Naive thymus-derived CD8-positive, alpha-beta T cell (primary cell): ENCODE measurements at regions not wholly inside any gene's neighbourhood (a gene's known extent, or its start where the extent isn't known, plus 50 kb on each side); places are given as distances from the start of the nearest gene placed in this dataset.
"Not testable (repeated sequence)": the region's sequence is repeated elsewhere in the genome, so short reads cannot be mapped to it uniquely, and the experiment has no call there.

Experiments used
- ATAC-seq, 2 donors: fragments of 150-1000 bp; cut with Tn5 transposase in 1 of 2; sonication (Bioruptor Pico), chemical (Tn5 transposase) in 1 of 2; 1 replicate in 1 of 2; 2 replicates in 1 of 2; pipeline ENCODE4 v1.10.0; 2021; ENCODE audit warnings: mild to moderate bottlenecking in 2 of 2, moderate library complexity in 2 of 2
- POLR2A ChIA-PET: fragments of 350-600 bp; sonication (Branson Sonifier 250); formaldehyde crosslinking; loops from one replicate; lab custom pipeline; 2021; ENCODE audit warnings: antibody characterized with exemption; lab: Charles Lee
- DNase-seq, 10 donors: peaks; one replicate each; pipeline versions ENCODE4 v3.0.0 to v3.0.0-alpha.2; 2020 to 2022
- H3K27ac Mint-ChIP-seq, 10 donors: one replicate each; pipeline ENCODE4 v1.8.0; 2020 to 2022; ENCODE audit warnings: mild to moderate bottlenecking in 10 of 10, mixed read lengths in 10 of 10, moderate library complexity in 4 of 10, inconsistent platforms in 1 of 10
- H3K27me3 Mint-ChIP-seq, 5 donors: one replicate each; pipeline ENCODE4 v1.8.0; 2021 to 2022; ENCODE audit warnings: mixed read lengths in 5 of 5
- H3K36me3 Mint-ChIP-seq, 3 donors: one replicate each; pipeline ENCODE4 v1.8.0; 2020 to 2022; ENCODE audit warnings: mixed read lengths in 3 of 3, mild to moderate bottlenecking in 2 of 3, inconsistent platforms in 1 of 3
- H3K4me1 Mint-ChIP-seq, 4 donors: one replicate each; pipeline ENCODE4 v1.8.0; 2021 to 2022; ENCODE audit warnings: mixed read lengths in 4 of 4
- H3K4me3 Mint-ChIP-seq, 10 donors: one replicate each; pipeline ENCODE4 v1.8.0; 2020 to 2022; ENCODE audit warnings: mild to moderate bottlenecking in 10 of 10, mixed read lengths in 10 of 10, moderate library complexity in 6 of 10, inconsistent platforms in 1 of 10
- H3K9me3 Mint-ChIP-seq, 9 donors: one replicate each; pipeline ENCODE4 v1.8.0; 2020 to 2022; ENCODE audit warnings: mixed read lengths in 9 of 9, mild to moderate bottlenecking in 3 of 9, inconsistent platforms in 1 of 9, moderate library complexity in 1 of 9

GRCh38 chr10:2519139-2519538 lies 548.2 kb upstream of the PFKP start:
- Mint-ChIP-seq H3K27ac (no peak overlapping the region), H3K4me3 (no peak overlapping the region), H3K4me1 (no peaks in the 10 kb centered on the region), H3K27me3 (peaks cover 0 to 5% (median 0%) of the 10 kb centered on the region in 5 donors), H3K36me3 (no peaks in the 10 kb centered on the region), H3K9me3 (peaks cover 0 to 14% (median 0%) of the 10 kb centered on the region in 9 donors)
- DNase-seq, result no peak
- no peak for ATAC-seq
- POLR2A ChIA-PET, result no interaction called here

GRCh38 chr10:2509081-2509531 lies 558.2 kb upstream of the PFKP start:
- POLR2A ChIA-PET, result no interaction called here
- Mint-ChIP-seq H3K4me3 (no peak overlapping the region), H3K27ac (no peak overlapping the region), H3K4me1 (no peaks in the 10 kb centered on the region), H3K27me3 (peaks cover 2 to 21% (median 4%) of the 10 kb centered on the region in 5 donors), H3K9me3 (peaks cover 0 to 10% (median 2%) of the 10 kb centered on the region in 9 donors), H3K36me3 (no peaks in the 10 kb centered on the region)
- ATAC-seq (no peak), DNase-seq (no peak)

DNA sequence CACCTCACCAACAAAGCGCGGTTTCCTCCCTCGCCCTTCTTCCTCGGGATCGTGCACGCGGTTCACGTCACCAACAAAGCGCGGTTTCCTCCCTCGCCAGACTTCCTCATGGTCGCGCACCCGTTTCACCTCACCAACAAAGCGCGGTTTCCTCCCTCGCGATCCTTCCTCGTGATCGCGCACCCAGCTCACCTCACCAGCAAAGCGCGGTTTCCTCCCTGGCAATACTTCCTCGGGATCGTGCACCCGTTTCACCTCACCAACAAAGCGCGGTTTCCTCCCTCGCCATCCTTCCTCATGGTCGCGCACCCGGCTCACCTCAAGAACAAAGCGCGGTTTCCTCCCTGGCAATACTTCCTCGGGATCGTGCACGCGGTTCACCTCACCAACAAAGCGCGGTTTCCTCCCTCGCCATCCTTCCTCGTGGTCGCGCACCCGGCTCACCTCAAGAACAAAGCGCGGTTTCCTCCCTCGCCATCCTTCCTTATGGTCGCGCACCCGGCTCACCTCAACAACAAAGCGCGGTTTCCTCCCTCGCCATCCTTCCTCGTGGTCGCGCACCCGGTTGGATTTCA lies 565.9 kb upstream of the PFKP start:
- peaks cover 0 to 13% (median 7%) of the 10 kb centered on the region in 4 donors for H3K4me1 Mint-ChIP-seq

DNA sequence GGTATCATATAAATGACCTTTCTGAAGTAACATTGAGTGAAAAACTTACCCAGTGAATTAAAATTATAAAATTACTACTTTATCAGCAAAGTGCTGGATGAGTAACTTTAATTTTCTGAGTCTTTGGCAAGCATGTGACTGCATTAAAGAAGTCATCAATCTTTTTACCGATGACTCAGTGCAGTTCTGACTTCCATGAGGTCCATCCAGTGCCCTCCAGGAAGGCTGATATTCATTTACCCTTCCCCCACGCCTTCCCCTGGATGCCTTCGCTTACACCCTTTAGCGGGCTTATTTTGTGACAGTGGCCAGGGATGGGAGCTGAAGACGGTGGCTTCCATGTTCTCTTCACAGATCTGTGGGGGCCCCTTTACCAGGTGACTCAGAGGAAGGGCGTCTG lies 572.9 kb upstream of the PFKP start:
- peaks cover 0 to 10% (median 7%) of the 10 kb centered on the region in 9 donors for H3K9me3 Mint-ChIP-seq
- H3K4me3 Mint-ChIP-seq, result no peak overlapping the region
- H3K4me1 Mint-ChIP-seq, result no peaks in the 10 kb centered on the region
- no peak for ATAC-seq
- POLR2A ChIA-PET, result no interaction called here
- peaks cover 0 to 12% (median 2%) of the 10 kb centered on the region in 5 donors for H3K27me3 Mint-ChIP-seq
- DNase-seq, result no peak
- no peaks in the 10 kb centered on the region for H3K36me3 Mint-ChIP-seq
- H3K27ac Mint-ChIP-seq, result no peak overlapping the region

More for the DNA sequence above, 565.9 kb upstream of the PFKP start:
- peak overlapping the region in 7 of 10 donors; percentile 34 to 92 (median 65) for H3K27ac Mint-ChIP-seq
- H3K36me3 Mint-ChIP-seq, POLR2A ChIA-PET, H3K27me3 Mint-ChIP-seq: not testable (repeated sequence)
- H3K4me3 Mint-ChIP-seq, result peak overlapping the region in 5 of 10 donors; percentile 9 to 57 (median 21)
- DNase-seq (peak in 2 of 10 donors; percentile 7 to 8), ATAC-seq (peak in 1 of 2 donors; percentile 22)
- peaks cover 0 to 29% (median 12%) of the 10 kb centered on the region in 9 donors for H3K9me3 Mint-ChIP-seq

DNA sequence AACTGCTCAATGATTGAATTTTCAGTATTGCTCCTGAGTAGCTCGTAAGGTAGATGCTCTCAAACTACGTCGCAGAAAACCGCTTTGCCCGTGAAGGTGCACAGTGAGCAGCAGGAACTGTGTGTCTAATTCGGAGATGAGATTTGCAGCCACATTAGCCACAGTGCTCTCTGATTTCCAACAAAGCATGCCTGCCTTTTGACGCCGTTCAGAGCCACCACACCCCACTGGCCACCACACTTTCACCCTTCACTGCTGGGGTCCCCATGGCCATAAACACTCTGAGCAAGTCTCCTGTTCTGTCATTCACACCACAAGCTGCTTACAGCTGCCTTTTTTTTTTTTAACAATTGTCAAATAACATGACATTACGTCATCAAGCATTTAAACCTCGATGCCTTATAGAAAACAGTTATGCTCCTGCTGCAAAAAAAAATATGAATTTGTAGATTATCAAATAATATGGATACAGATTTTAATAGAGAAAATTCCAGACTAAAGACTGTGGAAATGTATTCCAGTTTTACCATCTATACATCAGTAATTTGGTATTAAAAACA lies 578.8 kb upstream of the PFKP start:
- ATAC-seq, result no peak
- Mint-ChIP-seq H3K27ac (no peak overlapping the region), H3K4me1 (no peaks in the 10 kb centered on the region), H3K9me3 (peaks cover 0 to 5% (median 0%) of the 10 kb centered on the region in 9 donors), H3K27me3 (peaks cover 0 to 3% (median 0%) of the 10 kb centered on the region in 5 donors), H3K36me3 (no peaks in the 10 kb centered on the region), H3K4me3 (no peak overlapping the region)
- POLR2A ChIA-PET, result no interaction called here
- no peak for DNase-seq

- DNase-seq (no peak), ATAC-seq (no peak)
- H3K4me1 Mint-ChIP-seq, result no peaks in the 10 kb centered on the region
- H3K9me3 Mint-ChIP-seq, result peaks cover 0 to 3% (median 0%) of the 10 kb centered on the region in 9 donors
- H3K36me3 Mint-ChIP-seq, result no peaks in the 10 kb centered on the region
- peaks cover 0 to 2% (median 0%) of the 10 kb centered on the region in 5 donors for H3K27me3 Mint-ChIP-seq
- POLR2A ChIA-PET, result no interaction called here
- no peak overlapping the region for H3K4me3 Mint-ChIP-seq
- H3K27ac Mint-ChIP-seq, result no peak overlapping the region
Measured at GRCh38 chr10:2487921-2488320, 579.4 kb upstream of the PFKP start.

GRCh38 chr10:2478656-2479055 lies 588.7 kb upstream of the PFKP start:
- Mint-ChIP-seq H3K36me3 (no peaks in the 10 kb centered on the region), H3K9me3 (peaks cover 0 to 33% (median 3%) of the 10 kb centered on the region in 9 donors), H3K4me3 (no peak overlapping the region), H3K4me1 (peaks cover 0 to 2% (median 0%) of the 10 kb centered on the region in 4 donors), H3K27me3 (peaks cover 3 to 14% (median 10%) of the 10 kb centered on the region in 5 donors), H3K27ac (no peak overlapping the region)
- DNase-seq (no peak), ATAC-seq (no peak)
- POLR2A ChIA-PET, result no interaction called here

GRCh38 chr10:2476812-2477553 lies 590.4 kb upstream of the PFKP start:
- Mint-ChIP-seq H3K9me3 (peaks cover 0 to 43% (median 5%) of the 10 kb centered on the region in 9 donors), H3K4me3 (no peak overlapping the region), H3K4me1 (peaks cover 0 to 2% (median 0%) of the 10 kb centered on the region in 4 donors), H3K27ac (no peak overlapping the region), H3K36me3 (no peaks in the 10 kb centered on the region), H3K27me3 (peaks cover 3 to 14% (median 10%) of the 10 kb centered on the region in 5 donors)
- POLR2A ChIA-PET, result no interaction called here
- DNase-seq (no peak), ATAC-seq (no peak)

GRCh38 chr10:2476218-2476811 lies 591.0 kb upstream of the PFKP start:
- H3K4me3 Mint-ChIP-seq, result no peak overlapping the region
- POLR2A ChIA-PET, result no interaction called here
- peaks cover 0 to 38% (median 5%) of the 10 kb centered on the region in 9 donors for H3K9me3 Mint-ChIP-seq
- peaks cover 0 to 2% (median 0%) of the 10 kb centered on the region in 4 donors for H3K4me1 Mint-ChIP-seq
- no peak for DNase-seq
- H3K27me3 Mint-ChIP-seq, result peaks cover 2 to 13% (median 4%) of the 10 kb centered on the region in 5 donors
- ATAC-seq, result no peak
- H3K36me3 Mint-ChIP-seq, result no peaks in the 10 kb centered on the region
- no peak overlapping the region for H3K27ac Mint-ChIP-seq

DNA sequence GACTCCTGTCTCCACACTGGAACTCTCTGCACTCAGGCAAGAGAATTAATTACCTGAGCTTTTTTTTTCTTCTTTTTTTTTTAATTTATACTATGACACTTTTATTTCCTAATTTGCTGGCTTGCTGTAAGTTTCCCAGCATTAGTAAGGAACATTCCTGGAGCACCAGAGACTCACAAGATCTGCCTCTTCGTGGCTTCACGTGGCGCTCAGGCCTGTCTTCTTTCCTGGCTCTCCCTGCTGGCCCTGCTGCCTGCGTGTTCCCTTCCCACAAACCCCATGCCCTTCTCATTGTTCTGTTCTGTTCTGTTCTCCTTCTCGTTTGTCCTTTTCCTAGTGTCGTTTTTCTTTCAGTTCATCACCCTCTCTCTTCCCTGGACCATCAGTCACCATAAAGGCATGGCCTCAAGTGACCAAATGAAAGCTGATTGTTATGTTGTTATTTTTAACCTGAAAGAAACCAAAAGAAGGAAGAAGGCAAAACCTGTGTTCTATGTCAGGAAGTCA lies 591.6 kb upstream of the PFKP start:
- no peak overlapping the region for H3K4me3 Mint-ChIP-seq

GRCh38 chr10:2471811-2472210 lies 595.5 kb upstream of the PFKP start:
- peaks cover 0 to 2% (median 0%) of the 10 kb centered on the region in 4 donors for H3K4me1 Mint-ChIP-seq
- no peak overlapping the region for H3K4me3 Mint-ChIP-seq
- peaks cover 0 to 12% (median 3%) of the 10 kb centered on the region in 5 donors for H3K27me3 Mint-ChIP-seq
- no peaks in the 10 kb centered on the region for H3K36me3 Mint-ChIP-seq
- ATAC-seq (no peak), DNase-seq (no peak)
- POLR2A ChIA-PET, result no interaction called here
- peaks cover 0 to 34% (median 8%) of the 10 kb centered on the region in 9 donors for H3K9me3 Mint-ChIP-seq
- no peak overlapping the region for H3K27ac Mint-ChIP-seq

More for the DNA sequence above, 591.6 kb upstream of the PFKP start:
- H3K27me3 Mint-ChIP-seq, result peaks cover 0 to 9% (median 2%) of the 10 kb centered on the region in 5 donors
- POLR2A ChIA-PET, result no interaction called here
- peaks cover 0 to 2% (median 0%) of the 10 kb centered on the region in 4 donors for H3K4me1 Mint-ChIP-seq
- H3K9me3 Mint-ChIP-seq, result peaks cover 0 to 34% (median 5%) of the 10 kb centered on the region in 9 donors
- no peaks in the 10 kb centered on the region for H3K36me3 Mint-ChIP-seq
- DNase-seq (no peak), ATAC-seq (no peak)
- H3K27ac Mint-ChIP-seq, result no peak overlapping the region

DNA sequence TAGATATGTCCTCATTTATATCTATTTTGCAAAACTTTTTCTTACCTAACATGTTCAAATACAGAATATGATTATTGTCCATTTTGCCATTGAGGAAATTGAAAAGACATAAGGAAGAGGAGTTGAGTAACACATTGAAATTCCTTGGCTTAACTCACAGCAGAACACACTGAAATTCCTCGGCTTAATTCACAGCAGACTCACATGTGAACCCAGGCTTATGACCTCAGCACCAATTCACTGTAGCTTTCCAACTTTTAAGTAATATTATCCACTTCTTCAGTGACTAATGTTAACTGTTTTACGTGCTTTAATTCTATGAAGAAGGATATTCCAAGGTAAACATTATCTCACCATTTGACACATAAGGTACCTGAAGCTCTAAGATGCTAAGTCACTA lies 597.5 kb upstream of the PFKP start:
- Mint-ChIP-seq H3K27me3 (peaks cover 0 to 15% (median 4%) of the 10 kb centered on the region in 5 donors), H3K27ac (no peak overlapping the region), H3K4me3 (no peak overlapping the region), H3K4me1 (no peaks in the 10 kb centered on the region), H3K9me3 (peaks cover 4 to 34% (median 12%) of the 10 kb centered on the region in 9 donors), H3K36me3 (peaks cover 0 to 4% (median 0%) of the 10 kb centered on the region in 3 donors)
- ATAC-seq (no peak), DNase-seq (no peak)
- POLR2A ChIA-PET, result no interaction called here
